ENCODE measurements at regions not wholly inside any gene's neighbourhood (a gene's known extent, or its start where the extent isn't known, plus 50 kb on each side); places are given as distances from the start of the nearest gene placed in this dataset.

- no peak for TF ChIP-seq CSRNP1 (CRISPR knock-in tag; IDR thresholded peaks at IDR 0.05)
- no peak for TF ChIP-seq CCDC6 (CRISPR knock-in tag; IDR thresholded peaks at IDR 0.05)
- TF ChIP-seq ZBTB4 (CRISPR knock-in tag; IDR thresholded peaks at IDR 0.05; ENCODE audit: borderline replicate concordance), result no peak
- TF ChIP-seq BCL6 (CRISPR knock-in tag; IDR thresholded peaks at IDR 0.05), result no peak
- no peak for TF ChIP-seq KLF13 (CRISPR knock-in tag; IDR thresholded peaks at IDR 0.05)
- no peak for TF ChIP-seq IRF2 (CRISPR knock-in tag; IDR thresholded peaks at IDR 0.05)
These were observed 479.7 kb downstream of the KIF20B start (continued) for GRCh38 chr10:90180886-90181691.

GRCh38 chr10:90192825-90193224 is 491.4 kb downstream of the KIF20B start:
- H3K79me2 ChIP-seq (ENCODE audit: insufficient read depth, low read length), result no peaks in the 10 kb centered on the region
- POLR2A ChIA-PET, result no interaction called here
- 0% methylated on average over 1 of the region's 1 CpG for whole genome bisulfite sequencing (ENCODE audit: low lambda C conversion rate)
- H2AFZ ChIP-seq (ENCODE audit: low read length), result no peak overlapping the region
- H3K9me3 ChIP-seq (ENCODE audit: low read length), result no peaks in the 10 kb centered on the region
- FAIRE-seq, result no peak
- no peaks in the 10 kb centered on the region for H4K20me1 ChIP-seq (ENCODE audit: insufficient read depth, low read length)
- TF ChIP-seq THYN1 (CRISPR knock-in tag; IDR thresholded peaks at IDR 0.05; ENCODE audit: borderline replicate concordance, low read depth) (no peak), ZKSCAN8 (CRISPR knock-in tag; IDR thresholded peaks at IDR 0.05; ENCODE audit: borderline replicate concordance) (no peak), TRIM22 (IDR thresholded peaks at IDR 0.05) (no peak), RXRB (CRISPR knock-in tag; IDR thresholded peaks at IDR 0.05; ENCODE audit: borderline replicate concordance) (no peak), ETV5 (CRISPR knock-in tag; IDR thresholded peaks at IDR 0.05; ENCODE audit: borderline replicate concordance) (no peak), TBX3 (IDR thresholded peaks at IDR 0.05; ENCODE audit: borderline replicate concordance) (no peak), ZNF616 (CRISPR knock-in tag; IDR thresholded peaks at IDR 0.05; ENCODE audit: low read depth) (no peak)
- TF ChIP-seq, protein P1, sequence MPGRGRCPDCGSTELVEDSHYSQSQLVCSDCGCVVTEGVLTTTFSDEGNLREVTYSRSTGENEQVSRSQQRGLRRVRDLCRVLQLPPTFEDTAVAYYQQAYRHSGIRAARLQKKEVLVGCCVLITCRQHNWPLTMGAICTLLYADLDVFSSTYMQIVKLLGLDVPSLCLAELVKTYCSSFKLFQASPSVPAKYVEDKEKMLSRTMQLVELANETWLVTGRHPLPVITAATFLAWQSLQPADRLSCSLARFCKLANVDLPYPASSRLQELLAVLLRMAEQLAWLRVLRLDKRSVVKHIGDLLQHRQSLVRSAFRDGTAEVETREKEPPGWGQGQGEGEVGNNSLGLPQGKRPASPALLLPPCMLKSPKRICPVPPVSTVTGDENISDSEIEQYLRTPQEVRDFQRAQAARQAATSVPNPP (CRISPR knock-in tag; IDR thresholded peaks at IDR 0.05), result no peak
- H3K4me1 ChIP-seq (ENCODE audit: insufficient read depth, low read length), result no peaks in the 10 kb centered on the region
- H3K9ac ChIP-seq (ENCODE audit: insufficient read depth, low read depth, low read length), result no peak overlapping the region
- in situ Hi-C loops (cut with HindIII; ENCODE audit: extremely low pct_ligation_motif_present, low pct_unique_long_range_greater_than_20kb), result no loop called here
- H3K27me3 ChIP-seq (ENCODE audit: control insufficient read depth in 1 of 2, insufficient read depth in 2 of 2, low read length in 2 of 2), result no peaks in the 10 kb centered on the region
- H3K4me2 ChIP-seq (ENCODE audit: low read depth, low read length), result no peak overlapping the region
- BruUV-seq (replicated peaks), result no TSS peak
- no peak for DNase-seq (ENCODE audit: low spot score)
- CTCF ChIA-PET (ENCODE audit: low intra/inter-chr PET ratio, low total read pairs), result no interaction called here
- no peak overlapping the region for H3K4me3 ChIP-seq (replicated peaks in 1 of 3; ENCODE audit: insufficient read depth in 1 of 3, low read depth in 2 of 3, low read length in 3 of 3)
- no peaks in the 10 kb centered on the region for H3K36me3 ChIP-seq (replicated peaks in 1 of 2; ENCODE audit: control insufficient read depth in 1 of 2, insufficient read depth in 2 of 2, low read length in 2 of 2)
- no peak overlapping the region for H3K27ac ChIP-seq (ENCODE audit: extremely low read length, insufficient read depth, low read length)
- intact Hi-C loops (cut with micrococcal nuclease; ENCODE audit: unreplicated experiment), result no loop called here
- no peak for ATAC-seq

Measured in HepG2 (cell line).